Activated CD4-positive, alpha-beta T cell treated with anti-CD3 and anti-CD28 coated beads for 48 hours (primary cell): ENCODE measurements at regions not wholly inside any gene's neighbourhood (a gene's known extent, or its start where the extent isn't known, plus 50 kb on each side); places are given as distances from the start of the nearest gene placed in this dataset.
A peak's percentile ranks its signal among the peaks of the same experiment; 100 is the strongest.
"Not testable (repeated sequence)": the region's sequence is repeated elsewhere in the genome, so short reads cannot be mapped to it uniquely, and the experiment has no call there.

ENCODE experiments used
- DNase-seq: peaks from one replicate; pipeline ENCODE4 v3.0.0-alpha.2; 2020

- DNase-seq: peak; percentile 65
These were observed 133.3 kb downstream of the TBC1D2B start for GRCh38 chr15:77944002-77944867.

GRCh38 chr15:77942611-77943211 is 134.8 kb downstream of the TBC1D2B start:
- DNase-seq: no peak

- DNase-seq: not testable (repeated sequence)
These were observed 136.3 kb downstream of the TBC1D2B start for GRCh38 chr15:77941090-77941827.

- no peak for DNase-seq
These were observed 137.0 kb downstream of the TBC1D2B start for GRCh38 chr15:77940381-77940947.

GRCh38 chr15:77939851-77940250 is 137.7 kb downstream of the TBC1D2B start:
- DNase-seq: no peak

- DNase-seq: not testable (repeated sequence)
These were observed 138.5 kb downstream of the TBC1D2B start for GRCh38 chr15:77939026-77939425.

GRCh38 chr15:77938546-77938945 is 139.0 kb downstream of the TBC1D2B start:
- DNase-seq: not testable (repeated sequence)

GRCh38 chr15:77936567-77936966 is 140.9 kb downstream of the TBC1D2B start:
- DNase-seq: not testable (repeated sequence)

- DNase-seq: not testable (repeated sequence)
These were observed 143.0 kb downstream of the TBC1D2B start for GRCh38 chr15:77934516-77934915.

- not testable (repeated sequence) for DNase-seq
These were observed 146.6 kb downstream of the TBC1D2B start for GRCh38 chr15:77930907-77931306.

- DNase-seq: not testable (repeated sequence)
These were observed 147.0 kb downstream of the TBC1D2B start for GRCh38 chr15:77930490-77930889.

GRCh38 chr15:77926789-77927188 is 150.7 kb downstream of the TBC1D2B start:
- peak; percentile 29 for DNase-seq

- not testable (repeated sequence) for DNase-seq
These were observed 151.2 kb downstream of the TBC1D2B start for GRCh38 chr15:77926296-77926695.

GRCh38 chr15:77925101-77925500 is 152.4 kb downstream of the TBC1D2B start:
- not testable (repeated sequence) for DNase-seq

GRCh38 chr15:77921664-77922063 is 155.8 kb downstream of the TBC1D2B start:
- DNase-seq: no peak

GRCh38 chr15:77916966-77917635 is 160.4 kb downstream of the TBC1D2B start:
- DNase-seq: peak; percentile 4

- DNase-seq: not testable (repeated sequence)
These were observed 161.6 kb downstream of the TBC1D2B start for GRCh38 chr15:77915961-77916330.

GRCh38 chr15:77915261-77915960 is 162.1 kb downstream of the TBC1D2B start:
- DNase-seq: peak; percentile 0

GRCh38 chr15:77914531-77914930 is 163.0 kb downstream of the TBC1D2B start:
- not testable (repeated sequence) for DNase-seq

GRCh38 chr15:77910030-77910911 is 167.2 kb downstream of the TBC1D2B start:
- DNase-seq: peak; percentile 86
